ENCODE measurements at regions not wholly inside any gene's neighbourhood (a gene's known extent, or its start where the extent isn't known, plus 50 kb on each side); places are given as distances from the start of the nearest gene placed in this dataset.
"Not testable (repeated sequence)": the region's sequence is repeated elsewhere in the genome, so short reads cannot be mapped to it uniquely, and the experiment has no call there.

DNA sequence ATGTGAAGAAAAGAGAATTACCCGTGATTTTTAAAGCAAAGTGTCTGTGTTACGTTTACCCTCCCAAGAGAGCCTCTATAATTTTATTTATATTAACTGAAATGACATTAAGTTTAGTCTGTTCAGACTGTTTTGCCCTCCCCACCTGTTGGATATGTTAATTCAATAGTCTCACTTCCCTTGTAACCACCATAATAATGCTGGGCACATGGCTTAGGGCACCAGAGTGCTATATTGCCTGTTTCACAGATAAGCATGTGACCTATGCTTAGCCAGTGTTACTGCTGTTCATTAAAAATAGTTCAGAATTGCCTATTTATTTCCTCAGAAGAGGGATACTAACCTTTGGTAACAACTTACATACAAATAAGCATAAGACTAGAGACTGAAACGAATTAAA, 446.2 kb downstream of the FAT4 start:
- no peak for DNase-seq

DNA sequence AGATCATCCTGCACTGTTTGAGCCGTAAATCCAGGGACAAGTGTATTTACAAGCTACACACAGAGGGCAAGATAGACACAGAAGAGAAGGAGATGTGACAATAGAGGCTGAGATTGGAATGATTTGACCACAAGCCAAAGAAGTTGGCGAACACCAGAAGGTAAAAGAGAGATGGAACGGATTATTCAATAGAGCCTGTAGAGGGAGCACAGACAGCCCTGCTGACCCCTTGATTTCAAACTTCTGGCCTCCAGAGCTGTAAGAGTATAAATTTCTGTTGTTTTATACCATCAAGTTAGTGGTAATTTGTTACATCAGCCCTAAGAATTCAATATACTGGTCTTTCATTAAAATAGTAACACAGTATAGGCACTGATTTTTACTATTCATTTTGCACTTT, 447.8 kb downstream of the FAT4 start:
- DNase-seq = peak; percentile 2

- peak; percentile 5 for DNase-seq
These were observed 451.2 kb downstream of the FAT4 start for GRCh38 chr4:125765941-125766340.

- no peak for DNase-seq
These were observed 456.2 kb downstream of the FAT4 start for GRCh38 chr4:125770814-125771398.

- DNase-seq = no peak
These were observed 457.9 kb downstream of the FAT4 start for GRCh38 chr4:125772680-125773079.

DNA sequence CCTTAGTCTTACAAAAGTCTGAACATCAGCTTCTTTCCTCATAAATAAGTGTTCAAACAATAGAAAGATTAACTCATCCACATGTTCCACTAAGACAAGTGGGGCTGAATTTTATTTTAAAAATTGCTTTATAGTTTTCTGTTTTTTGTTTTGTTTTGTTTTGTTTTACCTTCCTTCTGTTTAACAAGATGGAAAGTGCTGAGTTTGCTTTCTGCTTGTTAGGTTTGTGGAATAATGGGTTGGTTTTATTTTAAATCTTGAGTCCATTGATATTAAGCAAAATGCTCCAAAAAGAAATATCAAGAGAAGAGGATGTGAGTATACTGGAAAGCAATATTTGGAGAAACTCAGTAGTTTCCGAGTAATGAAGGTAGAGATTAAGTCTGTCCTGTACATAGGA, 458.7 kb downstream of the FAT4 start:
- DNase-seq = no peak

- no peak for DNase-seq
These were observed 459.2 kb downstream of the FAT4 start for GRCh38 chr4:125773931-125774330.

DNA sequence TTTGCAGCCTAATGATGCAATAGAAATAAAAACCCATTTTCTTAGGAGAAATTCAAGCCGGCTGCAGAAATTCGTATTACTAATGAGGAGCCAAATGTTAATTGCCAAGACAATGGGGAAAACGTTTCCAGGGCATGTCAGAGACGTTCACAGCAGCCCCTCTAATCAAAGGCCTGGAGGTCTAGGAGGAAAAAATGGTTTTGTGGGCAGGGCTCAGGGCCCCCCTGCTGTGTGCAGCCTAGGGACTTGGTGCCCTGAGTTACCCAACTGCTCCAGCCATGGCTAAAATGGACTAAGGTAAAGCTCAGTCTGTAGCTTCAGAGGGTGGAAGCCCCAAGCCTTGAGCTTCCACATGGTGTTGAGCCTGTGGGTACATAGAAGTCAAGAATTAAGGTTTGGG, 461.4 kb downstream of the FAT4 start:
- DNase-seq = no peak

GRCh38 chr4:125780164-125780563, 465.4 kb downstream of the FAT4 start:
- peak; percentile 2 for DNase-seq

- DNase-seq = no peak
These were observed 466.0 kb downstream of the FAT4 start for GRCh38 chr4:125780747-125781146.

DNA sequence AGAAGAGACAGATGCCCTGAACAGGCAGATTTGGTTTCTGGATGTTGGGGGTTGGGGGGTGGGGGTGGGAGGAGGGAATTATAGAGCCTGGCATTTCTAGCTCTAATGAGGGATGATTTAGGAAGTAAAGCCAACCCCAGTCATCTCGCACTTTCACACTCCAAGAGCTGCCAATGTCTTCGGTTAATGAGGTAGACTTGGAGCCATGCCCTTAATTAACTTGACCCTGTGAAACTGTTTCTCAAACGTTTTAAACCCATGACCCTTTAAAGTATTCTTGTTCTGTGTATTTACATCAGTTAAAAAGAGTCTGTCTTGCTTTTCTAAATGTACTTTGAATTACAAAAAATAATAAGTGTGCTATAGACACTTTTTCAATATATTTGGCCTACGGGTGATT, 466.9 kb downstream of the FAT4 start:
- DNase-seq = no peak

DNA sequence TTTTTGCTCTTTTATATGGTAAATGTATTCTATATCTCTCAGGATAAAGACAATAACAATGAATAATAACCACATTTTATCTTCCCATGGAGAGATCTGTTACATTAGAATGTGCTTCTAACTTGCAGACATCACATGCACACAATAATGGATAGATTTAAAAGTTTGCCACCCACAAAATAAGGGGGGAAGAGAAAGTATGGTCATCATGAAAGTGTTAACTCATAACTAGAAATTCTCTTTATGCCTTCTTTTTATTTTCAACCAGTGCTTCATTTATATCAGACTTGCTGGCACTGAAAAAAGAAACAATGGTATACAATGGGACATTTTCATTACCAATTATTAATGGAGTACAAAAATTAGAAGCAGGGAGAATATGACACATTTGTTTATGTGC, 470.0 kb downstream of the FAT4 start:
- no peak for DNase-seq

- no peak for DNase-seq
These were observed 473.0 kb downstream of the FAT4 start for GRCh38 chr4:125787707-125788106.

- DNase-seq = no peak
These were observed 474.3 kb downstream of the FAT4 start for GRCh38 chr4:125789023-125789422.

DNA sequence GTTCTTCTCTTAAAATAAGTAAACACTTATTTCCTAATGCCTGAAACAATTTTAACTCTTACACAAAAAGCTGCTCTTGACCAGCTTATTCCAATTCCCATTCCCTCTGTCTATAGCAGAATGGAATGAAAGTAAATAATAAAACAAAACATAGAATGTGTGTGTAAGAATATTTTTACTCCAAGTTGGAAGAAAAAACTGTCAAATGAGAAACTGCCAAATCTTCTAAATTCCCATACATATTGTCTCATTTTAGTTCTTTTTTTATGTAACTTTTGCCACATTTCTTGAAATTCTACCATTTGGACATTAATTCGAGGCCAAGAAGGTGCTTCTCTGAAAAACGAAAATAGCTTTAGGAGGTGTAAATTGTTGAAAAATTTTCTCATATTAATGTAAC, 477.1 kb downstream of the FAT4 start:
- no peak for DNase-seq

DNA sequence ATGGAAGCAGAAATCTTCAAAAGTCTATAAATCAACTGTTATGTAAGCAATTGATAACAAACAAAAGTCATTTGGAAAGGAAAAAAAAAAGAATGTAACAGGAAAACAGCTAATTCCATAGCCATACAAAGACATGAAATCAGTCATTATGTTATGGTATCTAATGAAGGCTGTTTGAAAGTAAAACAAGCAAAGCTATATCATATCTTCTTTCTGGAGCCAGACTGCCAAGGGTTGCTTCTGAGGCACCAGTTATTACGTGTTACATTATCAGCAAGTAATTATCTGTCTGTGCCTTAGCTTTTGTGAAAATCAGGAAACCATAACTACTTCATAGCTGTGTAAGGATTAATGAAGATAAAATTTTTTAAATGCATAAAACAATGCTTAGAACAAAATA, 480.2 kb downstream of the FAT4 start:
- DNase-seq = no peak

- DNase-seq = no peak
These were observed 481.4 kb downstream of the FAT4 start for GRCh38 chr4:125796138-125796537.

DNA sequence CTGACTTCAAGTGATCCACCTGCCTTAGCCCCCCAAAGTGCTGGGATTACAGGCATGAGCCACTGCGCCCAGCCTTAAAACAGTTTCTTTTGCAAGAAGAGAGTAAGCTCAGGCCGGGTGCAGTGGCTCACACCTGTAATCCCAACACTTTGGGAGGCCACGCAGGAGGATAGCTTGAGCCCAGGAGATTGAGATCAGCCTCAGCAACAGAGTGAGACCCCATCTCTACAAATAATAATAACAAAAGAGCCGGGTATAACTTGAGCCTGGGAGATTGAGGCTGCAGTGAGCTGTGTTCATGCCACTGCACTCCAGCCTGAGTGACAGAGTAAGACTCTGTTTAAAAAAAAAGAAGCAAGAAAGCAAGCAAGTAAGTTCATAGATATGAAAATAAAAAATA, 482.9 kb downstream of the FAT4 start:
- DNase-seq = not testable (repeated sequence)

- DNase-seq = peak; percentile 9
These were observed 486.6 kb downstream of the FAT4 start for GRCh38 chr4:125801373-125801772.

DNA sequence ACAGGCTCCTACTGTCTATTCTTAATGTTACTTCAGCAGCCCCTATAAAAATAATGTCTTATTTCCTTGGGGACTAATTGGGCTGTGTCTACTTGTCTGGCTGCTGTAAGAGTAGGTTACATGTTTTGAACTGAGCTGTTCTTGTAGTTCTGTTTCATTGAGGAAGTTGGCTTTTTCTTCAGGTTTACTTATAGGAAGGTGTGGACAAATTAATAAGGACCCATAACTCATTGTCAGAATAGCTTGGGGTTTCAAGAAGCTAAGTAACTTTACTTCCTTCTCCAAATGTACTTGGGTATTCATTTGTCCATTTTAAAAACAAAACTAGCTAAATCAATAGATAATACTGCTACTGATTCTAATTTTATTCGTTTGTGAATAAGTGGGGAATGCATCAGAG, 487.2 kb downstream of the FAT4 start:
- DNase-seq = no peak

- no peak for DNase-seq
These were observed 493.3 kb downstream of the FAT4 start for GRCh38 chr4:125808022-125808421.

DNA sequence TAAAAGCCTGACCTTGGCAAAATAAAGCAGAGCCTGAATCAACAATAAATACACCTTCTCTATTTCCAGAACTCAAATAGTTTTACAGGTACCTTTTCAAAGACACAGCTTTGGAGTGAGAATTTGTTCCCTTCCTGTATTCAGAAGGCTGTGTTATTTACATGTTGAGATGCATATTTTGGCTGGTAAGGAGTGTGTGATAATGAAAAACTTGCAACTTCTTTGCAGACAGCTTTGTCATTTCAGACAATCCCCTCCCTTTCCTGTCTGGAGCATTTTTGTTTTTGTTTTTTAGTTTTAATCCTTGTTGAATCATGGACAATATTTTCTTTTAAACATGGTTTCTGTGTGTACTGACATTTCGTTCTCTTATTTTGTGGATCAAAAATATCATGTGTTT, 493.8 kb downstream of the FAT4 start:
- DNase-seq = no peak

GRCh38 chr4:125811892-125812291, 497.1 kb downstream of the FAT4 start:
- DNase-seq = no peak

GRCh38 chr4:125826801-125827695, 512.3 kb downstream of the FAT4 start:
- no peak for DNase-seq

- DNase-seq = no peak
These were observed 512.9 kb downstream of the FAT4 start for GRCh38 chr4:125827696-125828052.
